GM18520 (cell line): ENCODE measurements at regions not wholly inside any gene's neighbourhood (a gene's known extent, or its start where the extent isn't known, plus 50 kb on each side); places are given as distances from the start of the nearest gene placed in this dataset.

Source experiments
- ATAC-seq: cut with Tn5 transposase; IDR thresholded peaks from one replicate; pipeline ENCODE4 v1.9.1; 2021; ENCODE audit not compliant: unreplicated experiment

DNA sequence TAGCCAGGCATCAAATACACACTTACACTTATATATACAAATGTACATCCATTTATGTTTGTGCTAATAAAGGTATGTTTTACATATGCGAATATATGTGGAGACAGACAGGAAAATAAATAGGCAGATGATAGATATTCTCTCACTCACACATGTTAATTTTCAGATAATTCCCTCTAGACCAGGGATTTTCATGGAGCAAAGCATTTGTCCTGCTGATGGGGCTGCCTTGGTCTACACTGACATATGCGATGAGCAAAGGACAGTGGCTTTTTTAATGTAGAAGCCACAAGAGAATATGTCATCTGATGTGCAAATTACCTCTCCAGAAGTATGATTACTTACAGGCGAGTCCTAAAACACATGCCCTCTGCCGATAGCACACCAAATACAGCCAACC lies 224.5 kb downstream of the VEGFC start:
- ATAC-seq = no peak

DNA sequence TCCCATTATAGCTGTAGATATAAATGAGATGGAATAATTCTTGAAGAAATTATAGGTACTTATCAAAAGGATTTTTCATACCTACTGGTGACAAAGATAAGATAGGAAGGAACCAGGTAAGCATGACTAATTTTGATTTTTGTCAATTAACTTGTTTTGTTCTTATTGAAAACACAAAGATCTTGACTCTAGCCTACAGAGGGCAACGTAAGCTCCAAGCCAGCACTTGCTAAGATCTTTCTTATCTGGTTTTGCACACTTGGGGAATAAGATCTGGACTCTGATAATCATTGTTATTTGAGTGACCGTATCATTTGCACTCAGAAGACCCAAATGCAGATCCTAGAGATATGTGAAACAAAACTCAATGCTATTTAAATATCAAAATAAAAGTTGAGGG lies 223.4 kb downstream of the VEGFC start:
- no peak for ATAC-seq

DNA sequence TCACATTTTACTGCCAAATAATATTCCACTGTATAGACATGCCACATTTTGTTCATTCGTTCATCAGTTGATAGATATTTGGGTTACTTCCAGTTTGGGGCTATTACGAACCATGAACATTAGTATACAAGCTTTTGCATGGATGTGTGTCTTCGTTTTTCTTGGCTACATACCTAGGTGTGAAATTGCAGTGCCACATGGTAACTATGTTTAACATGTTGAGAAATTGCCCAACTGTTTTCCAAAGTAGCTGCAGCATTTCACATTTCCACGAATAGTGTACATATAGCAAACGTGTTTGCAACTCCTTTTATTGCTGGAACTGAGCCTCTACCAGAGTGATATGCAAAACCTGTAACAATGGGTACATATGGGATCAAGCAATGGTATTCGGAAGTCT lies 221.5 kb downstream of the VEGFC start:
- no peak for ATAC-seq

DNA sequence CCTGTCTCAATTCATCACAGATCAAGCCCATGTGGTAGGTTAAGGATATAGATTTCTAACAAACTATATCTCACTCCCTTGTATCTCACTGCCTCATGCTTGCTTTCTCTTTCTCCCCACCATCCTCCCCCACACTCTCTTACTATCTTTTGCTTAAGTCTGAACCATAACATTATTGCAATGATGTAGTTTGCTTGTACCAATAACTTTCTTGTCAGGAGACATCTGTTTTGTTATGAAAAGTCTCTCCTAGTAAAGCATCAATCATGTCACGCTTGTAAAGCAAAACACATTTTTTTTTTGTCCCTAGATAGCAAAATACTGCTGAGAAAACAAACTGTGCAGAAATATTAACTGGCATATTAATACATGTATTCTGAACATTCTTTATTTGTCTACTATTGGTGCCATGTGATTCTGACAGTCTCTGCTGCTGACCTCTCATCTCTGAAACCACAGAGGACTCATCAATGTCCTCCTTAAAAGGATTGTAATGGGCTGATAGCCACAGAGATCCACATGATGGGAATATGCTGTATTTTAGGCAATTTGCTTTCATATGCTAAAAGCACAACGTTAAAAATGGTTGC lies 217.5 kb downstream of the VEGFC start:
- ATAC-seq = no peak

DNA sequence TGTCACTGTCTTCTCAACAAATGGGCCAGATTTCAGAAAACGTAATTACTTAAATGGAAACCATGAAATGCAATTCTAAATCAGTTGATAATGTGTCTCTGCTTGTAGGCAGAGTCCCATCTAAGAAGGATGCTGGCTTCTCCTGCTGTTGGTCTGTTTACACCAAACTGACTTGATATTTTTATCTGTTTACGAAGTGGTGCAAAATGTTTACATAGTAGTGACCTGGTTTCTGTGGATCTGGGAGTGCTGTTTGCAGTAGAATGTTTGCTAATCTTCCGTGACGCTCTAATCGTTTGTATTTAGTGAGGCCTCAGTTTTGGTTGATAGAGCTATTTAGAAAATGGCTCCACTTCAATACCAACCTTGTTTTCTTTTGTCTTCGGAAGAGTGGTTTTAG lies 213.5 kb downstream of the VEGFC start:
- ATAC-seq = no peak

DNA sequence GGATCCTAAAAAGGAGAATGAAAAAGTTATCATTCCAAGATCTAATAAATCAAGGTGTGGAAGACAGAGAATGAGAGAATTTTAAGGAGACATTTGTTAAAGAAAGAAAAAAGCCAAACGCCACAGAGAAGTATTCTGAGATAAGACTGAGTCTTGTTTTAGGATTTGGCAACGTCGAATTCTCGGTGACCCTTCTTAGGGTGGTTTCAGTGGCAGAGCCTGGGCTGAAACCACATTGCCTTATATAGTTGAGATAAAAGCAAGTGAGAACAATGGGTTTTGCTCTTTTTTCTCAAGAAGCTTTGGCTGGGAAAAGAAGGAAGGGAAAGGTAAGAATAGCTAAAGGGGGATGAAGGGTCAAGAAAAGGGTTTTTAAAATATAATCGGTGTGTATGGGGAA lies 209.4 kb downstream of the VEGFC start:
- no peak for ATAC-seq

DNA sequence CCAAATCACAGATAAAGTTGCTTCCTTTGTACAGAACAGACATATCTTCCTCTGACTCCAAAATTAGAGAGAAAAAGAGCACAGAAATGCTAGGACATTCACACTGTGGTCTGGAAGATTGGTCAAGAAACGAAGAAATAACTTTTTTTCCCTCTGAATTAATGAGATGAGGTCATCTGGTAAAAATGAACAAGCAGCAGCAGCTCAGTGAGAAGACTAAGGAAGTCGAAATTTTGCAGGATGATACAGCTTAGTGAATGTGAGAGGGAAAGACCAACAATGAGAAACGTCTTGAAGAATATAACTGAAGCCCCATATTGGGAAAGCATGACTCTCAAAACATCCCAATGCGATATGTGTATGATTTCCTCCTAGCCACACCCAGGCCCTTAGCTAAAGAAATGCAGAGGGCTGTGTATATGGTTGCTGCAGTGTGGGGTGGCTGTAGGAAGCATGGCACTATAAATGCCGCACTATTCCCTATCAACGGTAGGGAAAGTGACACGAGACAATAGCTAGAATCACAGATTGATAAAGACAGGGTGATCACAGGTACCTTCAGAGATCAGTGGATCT lies 208.6 kb downstream of the VEGFC start:
- no peak for ATAC-seq

DNA sequence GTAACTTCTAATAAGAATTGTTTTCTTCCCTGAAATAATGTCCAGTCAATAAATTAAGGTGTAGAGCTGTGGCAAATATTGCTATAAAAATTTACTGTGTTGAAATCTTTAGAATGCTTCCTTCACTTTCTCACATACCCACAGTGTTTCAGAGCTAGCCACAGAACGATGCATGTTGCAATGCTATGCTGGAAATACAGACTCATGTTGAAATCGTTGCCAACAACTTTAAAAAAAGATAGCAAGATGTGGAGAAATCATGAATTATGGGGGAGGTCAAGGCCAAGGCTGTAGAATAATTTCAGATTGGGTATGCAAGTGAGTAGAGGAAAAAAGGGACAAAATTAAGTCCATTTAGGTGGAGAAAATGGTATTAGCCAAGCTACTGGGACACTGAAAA lies 204.8 kb downstream of the VEGFC start:
- no peak for ATAC-seq

DNA sequence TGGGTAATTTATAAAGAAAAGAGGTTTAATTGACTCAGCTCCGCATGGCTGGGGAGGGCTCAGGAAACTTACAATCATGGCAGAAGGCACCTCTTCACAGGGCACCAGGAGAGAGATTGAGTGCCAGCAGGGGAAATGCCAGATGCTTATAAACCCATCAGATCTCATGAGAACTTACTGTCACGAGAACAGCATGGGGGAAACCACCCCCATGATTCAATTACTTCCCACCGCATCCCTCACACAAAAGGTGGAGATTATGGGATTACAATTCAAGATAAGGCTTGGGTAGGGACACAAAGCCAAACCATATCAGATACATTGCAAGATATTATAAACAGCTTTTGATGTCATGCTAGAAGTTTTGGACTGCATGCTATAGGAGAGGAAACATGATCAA lies 204.3 kb downstream of the VEGFC start:
- ATAC-seq = no peak

DNA sequence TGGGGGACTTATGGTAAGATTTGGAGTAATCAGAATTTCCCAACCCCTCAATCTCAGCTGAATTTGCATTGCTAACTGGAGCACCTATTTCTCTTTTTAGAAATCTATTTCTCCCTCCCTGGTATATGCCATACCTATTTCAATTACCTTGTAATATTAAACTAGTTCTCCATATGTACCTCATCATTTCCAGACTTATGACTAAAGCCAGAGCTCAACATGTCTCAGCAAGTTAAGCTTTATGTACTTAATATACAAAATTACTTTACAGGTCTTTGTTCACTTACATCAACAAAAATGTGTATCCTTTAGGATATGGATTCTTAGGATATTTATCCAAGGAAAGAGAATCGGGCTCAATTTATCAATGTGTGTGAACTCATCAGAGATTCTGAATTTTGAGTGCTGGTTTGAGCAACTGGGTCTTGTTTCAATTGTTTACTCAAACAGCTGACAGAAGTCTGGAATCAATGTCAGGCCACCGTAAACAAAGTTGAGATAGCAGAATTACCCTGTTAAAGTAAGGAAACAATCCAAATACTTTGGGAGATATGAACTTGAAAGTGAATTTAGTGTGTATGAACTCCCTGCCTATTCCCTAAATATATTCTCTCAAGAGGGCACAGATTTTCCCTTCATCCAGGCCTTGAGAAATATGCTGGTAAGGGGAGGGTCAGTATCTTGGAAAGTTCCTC lies 199.6 kb downstream of the VEGFC start:
- ATAC-seq = no peak

DNA sequence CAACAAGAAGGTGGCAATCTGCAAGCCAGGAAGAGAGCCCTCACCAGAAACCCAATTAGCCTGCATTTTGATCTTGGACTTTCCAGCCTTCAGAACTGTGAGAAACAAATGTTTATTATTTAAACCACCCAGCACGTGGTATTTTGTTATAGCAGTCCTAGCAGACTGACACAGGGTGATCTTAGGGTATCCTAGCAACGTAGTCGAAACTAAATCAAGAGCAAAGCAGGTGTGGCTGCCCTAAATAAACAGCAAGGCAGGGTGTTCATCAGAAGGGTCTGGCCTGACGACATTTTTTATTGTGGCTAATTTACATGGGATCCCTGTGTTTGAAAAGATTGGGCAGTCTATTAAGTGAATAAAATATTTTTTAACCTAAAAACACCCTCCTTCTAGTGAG lies 198.8 kb downstream of the VEGFC start:
- no peak for ATAC-seq

DNA sequence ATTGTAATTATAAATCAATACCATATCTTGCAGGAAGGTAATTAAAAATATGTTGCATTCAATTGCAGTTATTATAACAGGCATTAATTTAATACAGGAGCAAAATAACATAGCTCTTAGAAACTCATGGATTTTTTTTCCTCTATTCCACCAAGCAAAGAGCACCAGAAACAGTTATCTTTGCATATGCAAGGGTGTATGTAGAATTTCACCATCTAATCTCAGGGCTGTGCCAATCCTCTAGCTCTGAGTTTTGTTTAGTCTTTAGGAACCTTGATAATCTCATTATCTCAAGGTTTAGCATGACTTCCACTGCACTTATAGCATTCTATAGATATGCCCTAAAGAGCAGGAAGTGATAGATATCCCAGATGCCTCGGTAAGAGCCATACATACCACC lies 197.5 kb downstream of the VEGFC start:
- ATAC-seq = no peak

DNA sequence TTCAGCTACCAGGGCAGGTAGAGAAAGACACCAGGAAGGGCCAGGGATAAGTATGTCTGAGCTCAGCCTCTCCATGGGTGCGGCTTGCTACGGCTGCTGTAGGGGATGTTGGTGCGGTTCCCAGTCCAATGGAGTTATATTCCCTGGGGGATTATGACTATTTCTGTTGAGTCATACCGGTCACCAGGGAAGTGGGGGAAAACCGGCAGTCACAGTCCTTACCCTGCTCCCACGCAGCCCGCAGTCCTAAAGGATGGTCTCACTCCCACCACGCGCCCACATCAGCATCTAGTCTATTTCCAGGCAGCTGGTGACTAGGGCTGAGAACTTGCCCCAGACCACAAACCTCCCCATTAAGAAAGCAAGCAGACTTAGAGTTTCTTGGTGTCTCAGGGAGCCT lies 191.6 kb downstream of the VEGFC start:
- no peak for ATAC-seq

DNA sequence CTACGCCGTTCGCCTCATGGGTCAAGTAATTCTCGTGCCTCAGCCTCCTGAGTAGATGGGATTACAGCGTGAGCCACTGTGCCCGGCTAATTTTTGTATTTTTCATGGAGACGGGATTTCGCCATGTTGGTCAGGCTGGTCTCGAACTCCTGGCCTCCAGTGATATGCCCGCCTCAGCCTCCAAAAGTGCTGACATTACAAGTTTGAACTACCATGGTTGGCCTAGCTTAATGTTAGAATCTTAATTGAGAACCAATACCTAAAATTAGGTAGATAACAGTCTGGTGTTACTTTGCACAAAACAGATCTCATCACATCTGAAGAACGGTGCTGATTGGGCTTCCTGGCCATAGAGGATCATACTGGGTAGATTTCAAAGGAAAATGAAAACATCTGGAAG lies 184.9 kb downstream of the VEGFC start:
- no peak for ATAC-seq

DNA sequence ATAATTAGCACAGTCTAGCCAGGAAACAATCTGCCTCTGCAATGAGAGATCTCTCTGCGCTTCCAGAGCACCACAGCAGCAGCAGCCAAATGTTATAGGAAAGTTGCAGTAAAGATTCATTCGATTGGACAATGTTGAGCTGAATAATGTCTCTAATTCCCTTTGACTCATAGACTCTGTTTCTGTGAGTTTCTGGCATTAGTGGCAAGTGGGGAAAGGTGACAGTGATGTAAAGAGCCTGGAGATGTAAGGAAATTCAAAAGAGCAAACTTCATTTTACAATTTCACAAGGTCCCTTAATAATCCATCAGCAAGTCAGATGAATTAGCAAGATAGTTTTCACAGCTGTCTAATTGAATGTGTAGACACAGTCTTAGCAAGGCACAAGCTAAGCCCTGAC lies 184.4 kb downstream of the VEGFC start:
- ATAC-seq = no peak

DNA sequence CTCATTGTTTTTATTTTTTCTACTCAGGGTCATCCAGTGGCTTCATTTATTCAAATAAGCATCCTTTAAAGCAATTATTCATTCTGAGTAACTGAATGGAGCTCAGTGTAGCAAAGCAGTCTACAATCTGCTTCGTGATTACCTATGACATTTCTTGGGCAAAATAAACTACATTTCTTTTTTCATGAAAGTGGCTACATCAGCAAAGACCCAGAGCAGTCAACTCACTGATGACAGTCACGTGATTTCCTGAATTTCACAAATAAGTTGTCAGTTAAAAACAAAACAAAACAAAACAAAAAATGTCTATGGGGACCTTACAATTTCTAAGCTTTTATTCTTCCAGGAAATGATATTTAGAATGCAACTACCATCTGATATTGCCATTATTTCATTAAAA lies 182.1 kb downstream of the VEGFC start:
- no peak for ATAC-seq

DNA sequence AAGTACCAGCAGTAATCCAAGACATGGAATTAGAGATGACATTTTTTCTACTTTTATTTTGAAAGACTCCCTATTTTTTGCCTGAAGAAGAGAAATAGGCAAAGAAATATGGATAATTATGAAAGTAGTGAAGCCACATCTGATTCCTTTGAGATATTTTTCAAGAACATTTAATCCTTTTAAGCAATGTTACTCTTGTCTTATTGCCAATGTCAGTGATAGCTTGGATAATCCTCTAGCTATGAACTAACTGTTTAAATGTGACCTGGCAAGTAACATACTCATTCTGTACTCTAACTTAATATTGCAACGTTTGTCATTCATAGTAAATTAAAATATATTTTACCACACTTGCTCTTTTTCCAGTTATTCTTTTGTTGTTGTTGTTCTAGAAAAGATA lies 181.3 kb downstream of the VEGFC start:
- ATAC-seq = no peak

DNA sequence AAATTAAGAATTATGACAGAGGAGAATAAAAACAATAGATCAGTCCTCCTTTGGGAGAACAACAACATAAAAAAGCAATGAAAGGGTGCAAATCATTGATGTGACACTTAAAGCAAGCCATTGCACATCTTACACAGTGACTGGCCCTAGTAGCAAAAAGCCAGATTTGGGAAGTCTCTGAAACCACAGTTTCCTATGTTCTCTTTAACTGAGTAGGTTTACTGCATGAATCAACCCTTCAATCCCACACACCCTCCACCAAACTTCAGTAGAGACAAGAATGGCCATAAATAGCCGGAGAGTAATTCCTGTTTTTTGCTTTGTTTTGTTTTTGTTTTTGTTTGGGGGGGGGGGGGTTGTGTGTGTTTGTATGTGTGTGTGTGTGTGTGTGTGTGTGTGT lies 180.8 kb downstream of the VEGFC start:
- no peak for ATAC-seq

DNA sequence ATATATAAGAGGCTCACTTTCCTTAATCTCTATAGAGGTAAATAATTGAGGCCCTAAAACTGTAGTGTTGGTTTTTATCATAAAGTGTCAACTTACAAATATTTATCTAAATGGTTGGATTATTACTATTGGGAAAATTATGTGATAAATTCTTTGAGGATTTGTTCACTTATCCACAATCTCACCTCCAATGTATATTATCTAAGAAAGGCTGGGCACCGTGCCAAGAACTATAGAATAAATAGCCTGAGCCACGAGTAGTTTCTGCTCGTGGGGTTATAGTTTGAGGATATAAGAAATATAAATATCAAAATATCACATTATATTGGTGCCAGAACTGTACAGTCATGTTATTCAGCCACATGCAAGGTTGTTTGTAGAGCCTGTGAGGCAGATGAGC lies 177.9 kb downstream of the VEGFC start:
- ATAC-seq = no peak

DNA sequence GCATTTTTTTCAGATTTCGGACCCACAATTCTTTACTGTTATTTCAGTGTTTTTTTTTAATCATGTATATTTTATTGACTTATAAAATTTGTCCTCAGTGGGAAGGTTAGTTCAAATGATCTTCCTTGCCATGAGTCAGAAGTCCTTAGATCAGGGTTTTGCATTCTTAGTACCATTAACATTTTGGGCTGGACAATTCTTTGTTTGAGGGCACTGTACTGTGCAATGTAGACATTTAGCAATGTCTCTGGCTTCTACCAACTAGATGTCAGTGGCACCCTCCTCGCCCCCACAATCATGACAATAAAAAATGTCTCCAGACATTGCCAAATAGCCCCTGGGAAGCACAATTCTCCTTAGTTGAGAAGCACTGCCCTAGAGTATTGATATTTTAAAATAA lies 176.6 kb downstream of the VEGFC start:
- no peak for ATAC-seq

DNA sequence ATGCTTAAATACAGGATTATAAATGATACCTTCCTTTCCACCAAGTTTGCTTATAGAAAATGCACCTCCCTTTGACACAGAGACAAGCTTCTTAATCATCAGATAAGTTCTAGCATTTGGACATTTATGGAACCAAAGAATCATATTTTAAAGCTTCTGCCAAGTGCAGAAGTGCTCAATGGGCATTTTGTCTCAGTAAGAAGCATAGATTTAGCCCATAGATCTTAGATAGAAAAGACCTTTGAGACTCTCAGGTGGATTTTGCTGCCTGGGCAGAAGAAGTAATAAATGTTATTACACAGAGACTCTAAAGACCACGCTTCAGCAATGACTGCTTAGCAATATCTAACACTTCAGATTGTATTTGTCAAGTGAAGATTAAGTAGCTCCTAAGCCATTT lies 174.6 kb downstream of the VEGFC start:
- ATAC-seq = no peak

DNA sequence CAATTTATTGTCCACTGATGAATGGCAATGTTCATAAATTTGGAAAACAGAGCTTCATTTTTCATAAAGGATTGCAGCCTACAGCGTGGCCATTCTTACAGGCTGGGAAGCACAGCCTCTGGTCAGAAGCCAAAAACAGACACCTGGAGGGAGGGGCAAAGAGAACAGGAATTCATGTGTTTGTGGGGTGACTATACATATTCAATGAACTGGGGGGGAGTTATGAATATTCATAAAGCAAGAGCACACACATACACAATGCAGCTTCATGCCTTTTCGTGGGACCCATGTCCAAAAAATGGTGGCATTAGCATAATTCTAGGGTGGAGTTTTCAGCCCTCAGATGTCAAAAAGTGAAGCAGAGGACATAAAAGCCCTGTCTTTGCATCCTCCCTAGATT lies 173.3 kb downstream of the VEGFC start:
- ATAC-seq = no peak
